GM12872 (cell line): ENCODE measurements at regions not wholly inside any gene's neighbourhood (a gene's known extent, or its start where the extent isn't known, plus 50 kb on each side); places are given as distances from the start of the nearest gene placed in this dataset.

ENCODE experiments used
- CTCF ChIP-seq: IDR thresholded peaks from 3 replicates; pipeline ENCODE4 v1.5.1; 2011; ENCODE audit warnings: low read depth, mild to moderate bottlenecking, low read length, moderate library complexity; ENCODE audit not compliant: insufficient read depth

GRCh38 chr4:14916554-14917297, 85.6 kb upstream of the CPEB2 start:
- no peak for TF ChIP-seq CTCF

GRCh38 chr4:14917298-14917633, 85.0 kb upstream of the CPEB2 start:
- no peak for TF ChIP-seq CTCF

- no peak for TF ChIP-seq CTCF
Observed at GRCh38 chr4:14918336-14918735, 83.9 kb upstream of the CPEB2 start.

GRCh38 chr4:14919785-14920184, 82.5 kb upstream of the CPEB2 start:
- TF ChIP-seq CTCF = no peak

- TF ChIP-seq CTCF = no peak
Observed at GRCh38 chr4:14920237-14920636, 82.0 kb upstream of the CPEB2 start.

GRCh38 chr4:14920759-14921320, 81.4 kb upstream of the CPEB2 start:
- TF ChIP-seq CTCF = no peak

- TF ChIP-seq CTCF = no peak
Observed at GRCh38 chr4:14924076-14924811, 78.0 kb upstream of the CPEB2 start.
